ENCODE measurements at regions not wholly inside any gene's neighbourhood (a gene's known extent, or its start where the extent isn't known, plus 50 kb on each side); places are given as distances from the start of the nearest gene placed in this dataset.
"Not testable (repeated sequence)": the region's sequence is repeated elsewhere in the genome, so short reads cannot be mapped to it uniquely, and the experiment has no call there.

DNA sequence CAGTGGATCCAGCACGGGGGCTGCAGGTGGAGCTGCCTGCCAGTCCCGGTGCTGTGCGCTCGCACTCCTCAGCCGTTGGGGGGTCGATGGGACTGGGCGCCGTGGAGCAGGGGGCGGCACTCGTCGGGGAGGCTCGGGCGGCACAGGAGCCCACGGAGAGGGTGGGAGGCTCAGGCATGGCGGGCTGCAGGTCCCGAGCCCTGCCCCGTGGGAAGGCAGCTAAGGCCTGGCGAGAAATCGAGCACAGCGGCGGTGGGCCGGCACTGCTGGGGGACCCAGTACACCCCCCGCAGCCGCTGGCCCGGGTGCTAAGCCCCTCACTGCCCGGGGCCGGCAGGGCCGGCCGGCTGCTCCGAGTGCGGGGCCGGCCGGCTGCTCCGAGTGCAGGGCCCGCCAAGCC, 52.3 kb upstream of the MARK1 start:
- not testable (repeated sequence) for DNase-seq

DNA sequence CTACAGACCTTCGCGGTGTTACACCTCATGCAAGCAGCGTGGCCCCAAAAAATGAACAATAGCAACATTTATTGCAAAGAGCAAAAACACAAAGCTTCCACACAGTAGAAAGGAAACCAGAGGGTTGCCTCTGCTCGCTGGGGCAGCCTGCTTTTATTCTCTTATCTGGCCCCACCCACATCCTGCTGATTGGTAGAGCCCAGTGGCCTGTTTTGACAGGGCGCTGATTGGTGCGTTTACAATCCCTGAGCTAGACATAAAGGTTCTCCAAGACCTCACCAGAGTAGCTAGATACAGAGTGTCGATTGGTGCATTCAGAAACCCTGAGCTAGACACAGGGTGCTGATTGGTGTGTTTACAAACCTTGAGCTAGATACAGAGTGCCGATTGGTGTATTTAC, 52.8 kb upstream of the MARK1 start:
- DNase-seq = not testable (repeated sequence)

DNA sequence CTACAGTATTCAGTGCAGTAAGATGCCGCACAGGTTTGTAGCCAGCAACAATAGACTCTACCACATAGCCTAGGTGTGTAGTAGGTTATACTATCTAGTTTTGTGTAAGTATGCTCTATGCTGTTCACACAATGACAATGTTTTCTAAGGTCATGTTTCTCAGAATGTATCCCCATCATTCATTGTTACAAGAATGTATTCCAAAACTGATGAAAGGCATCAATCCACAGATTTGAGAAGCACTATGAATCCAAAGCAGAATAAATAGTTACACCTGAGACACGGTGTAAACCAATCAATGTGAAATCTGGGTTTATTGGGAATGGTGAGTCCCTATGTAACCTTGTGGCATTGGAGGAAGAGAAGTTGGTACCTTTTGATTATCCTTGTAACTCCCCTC, 54.5 kb upstream of the MARK1 start:
- DNase-seq = no peak

DNA sequence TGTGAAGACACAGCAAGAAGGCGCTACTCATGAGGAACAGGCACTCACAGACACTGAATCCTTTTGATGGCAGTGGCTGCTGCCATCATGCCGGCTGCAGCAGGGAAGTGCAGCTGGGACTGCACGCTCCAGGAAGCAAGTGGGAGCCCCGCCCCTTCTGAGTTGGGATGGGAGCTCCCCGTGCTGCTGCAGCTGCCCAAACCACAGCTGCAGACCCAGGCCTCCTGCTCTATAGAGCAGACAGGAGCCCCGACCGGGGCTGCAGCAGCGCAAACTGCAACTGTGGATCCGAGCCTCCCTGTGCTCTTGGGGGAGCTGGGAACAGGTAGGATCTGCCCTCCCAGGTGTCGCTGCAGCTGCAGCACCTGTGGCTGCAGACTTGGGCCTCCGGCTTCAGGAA, 65.2 kb upstream of the MARK1 start:
- DNase-seq = no peak

DNA sequence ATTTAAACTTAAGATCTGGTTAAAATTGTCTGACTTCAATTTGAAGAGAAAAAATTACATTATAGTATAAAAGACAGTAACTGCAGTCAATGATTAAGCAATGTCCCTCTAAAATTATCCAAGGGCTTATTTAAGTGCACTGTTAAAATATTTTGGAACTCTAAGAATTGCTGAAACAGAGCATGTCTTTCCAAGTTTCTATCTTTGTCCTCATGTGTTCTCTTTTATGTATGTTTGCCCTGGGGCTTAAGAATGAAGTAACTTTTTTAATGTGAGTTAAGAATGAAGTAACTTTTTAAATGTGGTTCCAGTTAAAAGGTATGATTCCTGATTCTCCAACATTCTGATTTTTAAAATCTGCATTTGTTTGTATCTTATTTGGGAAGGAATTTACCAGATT, 69.0 kb upstream of the MARK1 start:
- DNase-seq = no peak

DNA sequence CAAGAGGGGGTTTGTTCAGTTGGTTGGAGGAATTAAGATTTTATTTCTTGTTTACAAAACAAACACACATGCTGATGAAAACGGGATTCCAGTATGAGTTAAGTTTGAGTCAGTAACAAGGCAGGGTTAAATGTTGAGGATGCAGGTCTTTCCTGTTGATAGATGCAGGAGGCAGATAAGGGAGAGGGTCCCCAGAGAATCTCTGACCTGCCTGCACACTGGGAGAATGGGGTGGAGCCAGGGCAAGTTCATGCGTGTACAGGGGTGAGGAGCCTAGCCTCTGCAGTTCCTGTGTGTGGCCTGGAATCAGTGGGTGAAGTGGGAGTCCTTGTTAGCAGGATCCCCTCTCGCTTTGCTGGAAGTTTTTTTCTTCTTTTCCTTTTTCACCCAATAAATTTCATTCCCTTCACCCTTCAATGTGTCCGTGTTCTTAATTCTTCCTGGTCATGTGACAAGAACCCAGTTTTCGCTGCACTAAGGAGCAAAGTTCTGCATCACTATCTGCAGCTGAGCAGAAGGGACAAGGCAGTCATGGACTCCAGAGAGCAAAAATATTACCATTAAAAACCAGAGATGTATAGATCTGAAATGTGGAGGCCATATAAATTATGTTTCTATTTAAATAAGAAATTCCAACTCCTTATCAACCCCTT, 69.9 kb upstream of the MARK1 start:
- DNase-seq = no peak

DNA sequence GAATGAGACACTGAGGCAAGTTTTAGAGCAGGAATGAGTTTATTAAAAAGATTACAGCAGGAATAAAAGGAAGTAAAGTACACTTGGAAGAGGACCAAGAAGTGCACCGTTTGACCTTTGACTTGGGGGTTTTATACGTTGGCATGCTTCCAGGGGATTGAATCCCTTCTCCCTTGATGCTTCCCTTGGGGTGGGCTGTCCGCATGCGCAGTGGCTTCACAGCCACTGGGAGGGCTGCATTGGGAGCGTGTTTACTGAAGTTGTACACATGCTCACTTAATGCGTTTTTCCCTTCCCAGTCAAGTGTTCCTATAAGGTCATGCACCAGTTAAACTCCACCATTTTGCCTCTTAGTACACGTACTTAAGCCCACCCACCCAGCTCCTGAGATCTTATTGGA, 72.4 kb upstream of the MARK1 start:
- DNase-seq = no peak

DNA sequence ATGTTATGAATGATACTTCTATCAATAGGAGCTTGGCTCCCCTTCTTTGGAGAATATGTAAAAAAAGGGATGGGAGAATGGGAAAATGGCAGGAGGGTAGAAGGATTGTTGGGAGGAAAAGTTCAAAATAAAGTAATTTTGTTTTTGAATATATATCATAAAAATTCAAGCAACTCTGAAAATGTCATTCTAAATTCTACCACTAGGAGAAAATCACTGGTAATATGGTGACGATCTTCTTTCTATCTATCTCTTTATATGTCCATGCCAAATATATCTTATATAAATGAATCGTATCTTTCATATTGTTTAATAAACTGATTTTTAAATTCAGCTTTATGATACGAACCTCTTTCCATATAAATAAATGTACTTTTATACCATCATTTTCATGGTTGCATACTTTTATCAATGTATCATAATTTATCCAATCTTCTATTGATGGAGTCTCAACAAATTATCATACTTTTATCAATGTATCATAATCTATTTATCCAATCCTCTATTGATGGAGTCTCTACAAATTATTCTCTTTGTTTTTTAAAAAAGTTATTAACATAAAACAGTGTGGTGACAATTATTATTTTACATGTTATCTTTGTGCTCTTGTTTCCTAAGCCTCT, 73.7 kb upstream of the MARK1 start:
- no peak for DNase-seq

DNA sequence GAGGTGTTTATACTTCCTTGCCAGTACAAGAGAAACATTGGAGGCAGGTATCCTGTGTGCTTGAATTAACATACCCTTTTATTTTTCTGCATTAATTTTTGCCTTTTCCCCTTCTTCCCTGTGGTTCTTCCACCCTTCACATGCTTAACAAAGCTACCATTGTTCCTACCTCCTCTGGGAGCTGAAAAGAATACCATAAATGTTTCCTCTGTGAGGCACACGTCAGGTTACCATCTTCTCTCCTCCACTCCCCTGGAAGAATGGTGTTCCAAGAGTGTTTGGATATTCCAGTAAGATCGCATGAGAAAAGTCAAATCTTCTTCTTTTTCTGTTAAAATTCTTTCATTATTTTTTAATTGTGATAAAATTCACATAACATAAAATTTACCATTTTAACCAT, 74.6 kb upstream of the MARK1 start:
- DNase-seq = no peak

DNA sequence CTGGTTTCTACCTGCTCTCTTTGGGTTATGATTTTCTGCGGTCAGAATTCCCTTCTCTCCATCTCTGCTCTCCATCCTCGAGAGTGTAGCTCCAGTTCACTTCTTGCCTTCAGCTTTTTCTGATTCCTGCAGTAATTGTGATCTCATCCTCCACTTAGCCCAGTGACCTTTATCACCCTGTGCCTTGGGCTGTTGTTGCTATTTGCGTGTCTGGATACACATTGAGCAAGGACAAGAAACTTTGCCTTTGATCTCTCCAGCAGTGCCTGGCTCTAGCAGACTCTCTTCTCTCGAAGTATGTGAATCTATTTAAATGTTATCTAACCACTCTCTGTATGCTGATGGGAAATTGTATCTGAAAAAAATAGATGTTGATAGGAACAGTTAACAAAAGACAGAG, 76.4 kb upstream of the MARK1 start:
- no peak for DNase-seq

DNA sequence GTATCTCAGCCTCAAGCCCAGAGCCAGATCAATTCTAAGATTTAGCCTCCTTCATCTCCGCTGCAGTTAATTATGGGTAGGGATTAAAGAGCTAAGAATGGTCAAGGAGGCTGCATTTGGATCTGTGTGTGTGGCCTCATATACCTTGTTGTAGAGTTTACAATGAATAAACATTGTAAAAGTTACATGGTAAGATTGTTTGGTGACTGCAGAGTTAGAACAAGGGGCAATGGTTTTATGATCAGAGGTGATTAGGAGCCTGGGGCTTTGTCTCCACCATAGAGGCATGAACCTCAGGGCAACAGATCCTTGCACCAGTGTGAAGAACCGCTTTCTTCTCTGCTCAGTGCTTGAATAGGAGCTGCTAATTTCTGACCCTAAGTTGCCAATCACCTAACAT, 77.0 kb upstream of the MARK1 start:
- DNase-seq = no peak

DNA sequence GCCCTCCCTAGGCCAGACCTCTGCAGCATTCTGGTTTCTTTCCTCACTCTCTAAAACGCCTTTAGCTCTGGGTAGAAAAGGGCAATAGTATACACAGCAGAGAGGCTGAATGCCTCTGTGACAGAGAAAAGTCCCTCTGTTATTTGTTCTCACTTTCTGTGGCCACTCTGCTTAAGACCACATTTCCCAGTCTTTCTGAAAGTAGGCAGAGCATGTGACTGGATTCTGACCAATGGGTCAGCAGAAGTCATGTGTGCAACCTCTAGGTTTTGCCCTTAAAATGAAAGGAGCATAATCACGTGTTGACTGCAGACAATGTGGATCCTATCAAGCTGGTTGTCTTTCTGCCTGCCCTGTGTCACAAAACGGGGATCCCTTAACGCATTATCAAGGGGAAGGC, 79.7 kb upstream of the MARK1 start:
- DNase-seq = no peak

DNA sequence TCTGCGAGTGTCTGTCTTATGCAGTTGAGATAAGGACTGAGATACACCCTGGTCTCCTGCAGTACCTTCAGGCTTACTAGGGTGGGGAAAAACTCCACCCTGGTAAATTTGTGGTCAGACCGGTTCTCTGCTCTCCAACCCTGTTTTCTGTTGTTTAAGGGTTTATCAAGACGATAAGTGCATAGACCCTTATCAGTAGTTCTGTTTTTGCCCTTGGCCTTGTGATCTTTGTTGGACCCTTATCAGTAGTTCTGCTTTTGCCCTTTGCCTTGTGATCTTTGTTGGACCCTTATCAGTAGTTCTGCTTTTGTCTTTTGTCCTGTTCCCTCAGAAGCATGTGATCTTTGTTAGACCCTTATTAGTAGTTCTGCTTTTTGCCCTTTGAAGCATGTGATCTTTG, 83.3 kb upstream of the MARK1 start:
- DNase-seq = not testable (repeated sequence)

DNA sequence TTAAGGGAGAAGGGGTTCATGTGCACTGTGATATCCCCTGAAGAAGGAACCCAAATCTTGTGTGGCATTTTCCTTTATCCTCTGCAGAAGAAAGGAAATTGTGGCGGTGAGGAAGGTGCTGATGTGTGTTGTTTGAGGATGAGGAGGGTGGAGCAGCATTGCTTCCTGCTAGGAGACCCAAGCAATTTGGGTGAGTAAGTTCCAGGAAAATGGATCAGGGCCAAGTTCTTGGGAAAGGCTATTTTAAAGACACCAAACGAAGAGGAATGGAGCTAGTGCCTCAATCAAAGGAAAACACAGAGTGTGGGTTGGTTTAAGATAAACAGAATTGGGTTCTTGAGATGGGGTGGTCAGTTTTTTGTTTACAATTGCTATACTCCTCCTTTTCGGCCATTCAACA, 86.7 kb upstream of the MARK1 start:
- DNase-seq = no peak

DNA sequence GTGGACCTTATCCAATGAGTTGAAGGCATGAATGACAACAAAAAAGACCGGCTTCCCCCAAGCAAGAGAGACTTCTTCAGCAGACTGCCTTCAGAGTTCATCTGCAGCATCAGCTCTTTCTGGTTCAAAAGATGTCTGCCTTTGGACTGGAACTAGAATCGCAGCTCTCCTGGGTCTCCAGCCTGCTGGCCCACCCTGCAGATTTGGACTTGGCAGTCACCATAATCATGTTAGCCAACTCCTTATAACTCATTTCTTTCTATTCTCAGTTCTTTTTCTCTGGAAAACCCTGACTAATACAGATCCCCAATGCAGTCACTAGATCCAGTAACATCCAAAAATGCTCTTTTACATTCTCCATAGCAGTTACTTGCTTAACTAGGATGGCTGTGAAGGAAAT, 89.2 kb upstream of the MARK1 start:
- DNase-seq = no peak

DNA sequence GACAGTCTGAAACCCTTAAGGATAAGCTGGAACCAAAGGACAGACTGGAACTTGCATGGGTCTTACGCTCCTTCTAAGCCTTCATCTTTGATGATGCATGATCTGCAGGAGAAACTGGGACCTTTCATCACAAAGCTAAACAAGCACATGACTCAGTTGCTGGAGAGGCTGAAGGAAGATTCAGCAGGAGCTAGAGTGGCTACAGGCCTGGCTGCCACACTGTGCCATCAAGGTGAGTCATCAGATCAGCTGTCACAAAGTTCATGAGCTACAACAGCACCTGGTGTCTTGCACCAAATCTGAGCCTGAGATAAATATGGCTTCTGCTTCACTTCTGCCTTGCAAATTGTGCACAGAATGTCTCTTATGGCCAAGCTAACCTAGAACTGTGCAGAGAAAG, 95.5 kb upstream of the MARK1 start:
- no peak for DNase-seq

DNA sequence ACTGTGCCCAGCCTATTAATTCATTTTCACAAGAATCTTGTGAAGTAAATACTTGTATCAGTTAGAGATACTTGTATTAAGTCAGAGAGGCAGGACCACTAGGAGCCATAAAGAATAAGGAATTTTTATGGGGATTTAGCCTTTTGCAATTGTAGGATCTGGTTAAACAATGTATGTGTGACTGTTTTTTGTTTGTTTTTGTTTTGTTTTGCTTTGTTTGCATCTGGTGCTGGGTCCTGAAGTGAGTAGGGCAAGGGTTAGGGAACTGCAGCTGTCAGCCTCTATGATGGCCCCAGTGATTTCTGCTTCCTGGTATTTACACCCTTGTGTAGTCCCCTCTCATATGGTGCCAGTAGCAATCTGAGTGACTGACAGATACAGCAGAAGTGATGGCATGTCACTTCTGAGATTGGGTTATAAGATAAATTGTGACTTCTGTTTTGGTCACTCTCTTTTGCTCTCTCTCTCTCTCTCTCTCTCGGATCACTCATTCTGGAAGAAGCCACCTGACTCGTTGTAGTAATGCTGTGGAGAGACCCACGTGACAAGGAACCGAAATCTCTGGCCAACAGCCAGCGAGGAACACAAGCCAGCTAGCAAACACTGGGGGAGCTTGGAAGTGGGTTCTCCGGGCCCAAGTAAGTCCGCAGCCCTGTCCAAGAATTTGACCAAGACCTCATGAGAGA, 96.2 kb upstream of the MARK1 start:
- no peak for DNase-seq

DNA sequence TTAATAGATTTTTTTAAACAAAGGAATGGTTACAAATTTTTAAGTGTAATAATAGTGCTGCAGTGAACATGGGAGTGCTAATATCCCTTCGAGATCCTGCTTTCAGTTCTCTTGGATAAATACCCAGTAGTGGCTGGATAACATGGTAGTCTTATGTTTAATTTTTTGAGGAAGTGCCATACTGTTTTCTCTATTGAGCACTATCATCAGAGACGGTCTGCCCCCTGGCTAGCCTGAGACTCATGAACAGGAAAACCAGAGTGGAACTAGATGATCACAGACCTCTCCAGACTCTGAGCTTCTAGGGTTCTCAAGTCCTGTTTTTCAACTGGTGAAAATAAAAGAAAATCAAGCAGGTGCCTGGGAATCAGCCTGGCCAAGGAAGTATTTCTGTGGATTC, 97.3 kb upstream of the MARK1 start:
- DNase-seq = no peak

DNA sequence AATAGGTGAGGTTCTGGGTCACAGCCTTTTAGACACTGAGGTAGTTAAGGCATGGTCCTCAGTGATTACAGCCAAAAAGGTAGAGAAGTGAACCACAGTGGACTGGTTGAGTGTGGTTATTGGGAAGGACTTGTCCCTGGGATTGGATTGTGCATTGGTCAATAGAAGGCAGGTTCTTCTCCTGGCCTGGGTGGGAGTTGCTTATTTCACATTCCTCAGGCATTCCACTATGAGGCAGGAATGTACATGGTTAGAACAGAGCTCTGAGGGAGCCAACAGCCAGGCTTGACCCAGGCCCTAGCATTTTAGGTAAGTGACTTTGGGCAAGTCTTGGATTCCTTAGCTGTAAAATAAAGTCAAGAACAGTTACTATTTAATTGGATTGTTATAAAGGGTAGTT, 97.9 kb upstream of the MARK1 start:
- DNase-seq = no peak

DNA sequence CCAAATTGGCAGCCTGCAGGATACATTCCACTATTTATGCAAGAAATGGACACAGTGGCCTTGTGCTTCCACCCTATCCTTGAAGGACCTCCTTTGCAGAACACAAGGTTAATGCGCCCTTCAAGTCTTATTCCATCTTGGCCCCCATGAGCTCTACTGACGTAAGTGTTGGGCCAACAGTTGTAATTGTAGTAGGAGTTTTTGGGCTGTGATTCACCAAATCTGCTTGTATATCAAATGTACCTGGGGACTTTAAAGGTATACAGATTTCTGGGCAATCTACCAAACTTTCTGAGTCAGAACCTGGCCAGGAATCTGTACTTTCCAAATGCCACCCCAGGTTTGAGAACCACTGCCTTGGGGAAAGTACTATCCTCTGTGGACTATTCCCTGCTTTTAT, 100.9 kb upstream of the MARK1 start:
- no peak for DNase-seq

DNA sequence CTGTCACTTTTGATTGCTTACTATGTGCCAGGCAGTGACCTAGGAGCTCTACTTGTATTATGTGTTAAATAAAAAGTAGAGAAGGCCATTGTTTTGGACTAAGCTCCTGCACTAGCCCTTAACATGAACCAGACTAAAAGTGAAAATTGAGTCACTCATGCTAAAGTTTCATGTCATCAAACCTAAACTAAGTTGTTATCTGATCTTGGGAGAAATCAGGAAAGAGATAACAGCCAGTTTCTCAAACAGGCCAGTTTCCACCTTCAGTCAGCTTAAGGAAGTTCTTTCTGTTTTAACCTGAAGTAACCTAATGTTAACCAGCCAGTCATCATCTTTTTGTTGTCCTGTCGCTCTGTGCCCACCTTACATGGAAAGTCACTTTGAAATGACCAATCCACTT, 102.1 kb upstream of the MARK1 start:
- peak in 1 of 5 donors; percentile 3 for DNase-seq

DNA sequence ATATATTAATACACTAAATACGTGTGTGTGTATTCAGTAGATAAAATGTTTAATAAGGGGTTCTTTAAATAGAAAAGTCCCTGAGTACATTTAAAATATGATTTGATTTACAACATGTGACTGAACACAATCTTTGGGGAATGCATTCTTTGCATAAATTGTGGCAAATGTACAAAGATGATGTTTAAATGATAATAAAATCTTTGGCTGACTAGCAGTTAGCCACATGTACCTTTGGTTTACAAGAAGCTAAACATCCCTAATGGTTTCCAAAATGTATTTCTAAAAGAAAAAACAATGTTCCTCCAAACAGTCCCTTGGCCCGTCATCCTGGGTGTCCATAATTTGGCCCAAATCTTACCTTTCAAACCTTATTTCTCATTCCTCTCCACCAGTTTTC, 106.4 kb upstream of the MARK1 start:
- no peak for DNase-seq

DNA sequence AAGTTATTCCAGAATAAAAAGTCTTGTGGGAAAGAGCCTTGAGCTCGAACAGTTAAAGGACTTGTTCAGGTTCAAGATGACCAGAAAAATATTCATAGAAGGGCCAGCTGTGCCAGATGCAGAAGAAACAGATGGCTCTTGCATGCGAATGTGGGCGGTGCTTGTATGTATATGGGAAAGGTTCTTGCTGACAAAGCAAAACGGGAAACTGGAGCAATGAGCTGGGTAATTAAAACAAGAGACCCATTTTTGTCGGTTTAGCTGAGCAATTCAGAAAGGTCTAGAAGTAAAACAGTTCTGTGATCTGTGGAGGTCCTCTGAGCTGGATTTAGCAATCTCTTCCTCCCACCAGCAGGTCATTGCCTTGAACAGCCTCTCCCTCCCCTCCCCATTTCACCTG, 107.2 kb upstream of the MARK1 start:
- no peak for DNase-seq

DNA sequence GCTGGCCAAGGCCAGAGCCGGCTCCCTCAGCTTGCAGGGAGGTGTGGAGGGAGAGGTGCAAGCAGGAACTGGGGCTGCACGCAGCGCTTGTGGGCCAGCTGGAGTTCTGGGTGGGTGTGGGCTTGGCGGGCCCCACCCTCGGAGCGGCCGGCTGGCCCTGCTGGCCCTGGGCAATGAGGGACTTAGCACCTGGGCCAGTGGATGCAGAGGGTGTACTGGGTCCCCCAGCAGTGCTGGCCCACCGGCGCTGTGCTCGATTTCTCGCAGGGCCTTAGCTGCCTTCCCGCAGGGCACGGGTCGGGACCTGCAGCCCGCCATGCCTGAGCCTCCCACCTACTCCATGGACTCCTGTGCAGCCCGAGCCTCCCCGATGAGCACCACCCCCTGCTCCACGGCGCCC, 115.6 kb upstream of the MARK1 start:
- not testable (repeated sequence) for DNase-seq

DNA sequence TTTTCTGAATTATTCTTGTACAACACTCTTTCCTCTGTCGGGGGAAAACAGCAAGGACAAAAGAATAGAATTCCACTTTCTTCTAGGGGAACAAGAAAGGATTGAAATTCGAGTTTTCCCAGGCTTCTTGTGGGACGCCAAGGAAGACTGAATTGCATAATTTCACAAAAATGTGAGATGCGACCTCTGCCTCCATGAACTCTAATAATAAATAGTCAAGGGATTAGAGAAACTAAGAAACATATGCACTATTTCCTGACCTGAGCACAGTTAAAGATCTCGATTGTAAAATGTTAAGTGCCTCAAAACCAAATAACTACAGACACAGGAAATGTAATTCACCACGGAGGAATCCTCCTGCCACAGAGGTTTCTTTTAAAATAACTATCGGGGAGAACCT, 117.3 kb upstream of the MARK1 start:
- no peak for DNase-seq

Data from T-helper 1 cell (primary cell).